ENCODE measurements at regions not wholly inside any gene's neighbourhood (a gene's known extent, or its start where the extent isn't known, plus 50 kb on each side); places are given as distances from the start of the nearest gene placed in this dataset.

DNA sequence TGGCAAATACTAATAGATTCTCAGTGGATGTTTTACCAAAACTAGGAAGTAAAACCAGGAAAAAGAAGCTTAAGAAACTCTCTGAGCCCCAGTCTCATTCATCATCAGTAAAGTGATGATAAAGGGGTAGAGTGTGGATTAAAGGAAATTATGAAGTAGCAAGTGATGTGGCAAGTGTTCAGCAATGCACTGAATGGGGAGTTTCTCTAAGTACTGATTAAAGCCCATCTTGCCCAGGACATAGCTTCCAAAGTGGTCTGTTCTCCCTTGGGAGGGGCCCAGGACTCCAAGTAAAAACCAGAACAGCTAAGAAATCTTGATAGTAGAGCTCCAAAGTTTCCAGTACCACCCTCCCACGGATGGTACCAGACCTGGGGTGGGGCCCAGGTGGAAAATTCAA lies 137.3 kb downstream of the WNT5A start:
- Histone ChIP-seq H3K27me3 (replicated peaks; ENCODE audit: insufficient read depth, low read length) (no peaks in the 10 kb centered on the region), H3K27ac (ENCODE audit: low read length) (no peak overlapping the region), H3K4me1 (ENCODE audit: low read length) (no peaks in the 10 kb centered on the region), H3F3A (ENCODE audit: insufficient read depth, low read length) (no peaks in the 10 kb centered on the region), H3K4me2 (ENCODE audit: low read depth, low read length) (no peak overlapping the region), H3K9me2 (replicated peaks; ENCODE audit: insufficient read depth, low read length) (no peaks in the 10 kb centered on the region), H2AFZ (ENCODE audit: low read length) (no peak overlapping the region), H3K79me2 (ENCODE audit: low read length) (no peaks in the 10 kb centered on the region), H3K9ac (ENCODE audit: low read length) (no peak overlapping the region), H3K9me3 (replicated peaks; ENCODE audit: insufficient read depth, low read length) (no peaks in the 10 kb centered on the region), H3K36me3 (replicated peaks; ENCODE audit: insufficient read depth, low read length) (no peaks in the 10 kb centered on the region), H3K4me3 (ENCODE audit: low read length) (no peak overlapping the region), H4K20me1 (ENCODE audit: insufficient read depth, low read length) (no peaks in the 10 kb centered on the region)
- TF ChIP-seq CTCF (IDR thresholded peaks at IDR 0.05; ENCODE audit: low read length), result no peak
- TF ChIP-seq EZH2 (optimal IDR thresholded peaks at IDR 0.05; ENCODE audit: low read depth, low read length), result no peak
- no peak for TF ChIP-seq EZH2phosphoT487 (IDR thresholded peaks at IDR 0.05; ENCODE audit: low read length)
- no peak for DNase-seq

DNA sequence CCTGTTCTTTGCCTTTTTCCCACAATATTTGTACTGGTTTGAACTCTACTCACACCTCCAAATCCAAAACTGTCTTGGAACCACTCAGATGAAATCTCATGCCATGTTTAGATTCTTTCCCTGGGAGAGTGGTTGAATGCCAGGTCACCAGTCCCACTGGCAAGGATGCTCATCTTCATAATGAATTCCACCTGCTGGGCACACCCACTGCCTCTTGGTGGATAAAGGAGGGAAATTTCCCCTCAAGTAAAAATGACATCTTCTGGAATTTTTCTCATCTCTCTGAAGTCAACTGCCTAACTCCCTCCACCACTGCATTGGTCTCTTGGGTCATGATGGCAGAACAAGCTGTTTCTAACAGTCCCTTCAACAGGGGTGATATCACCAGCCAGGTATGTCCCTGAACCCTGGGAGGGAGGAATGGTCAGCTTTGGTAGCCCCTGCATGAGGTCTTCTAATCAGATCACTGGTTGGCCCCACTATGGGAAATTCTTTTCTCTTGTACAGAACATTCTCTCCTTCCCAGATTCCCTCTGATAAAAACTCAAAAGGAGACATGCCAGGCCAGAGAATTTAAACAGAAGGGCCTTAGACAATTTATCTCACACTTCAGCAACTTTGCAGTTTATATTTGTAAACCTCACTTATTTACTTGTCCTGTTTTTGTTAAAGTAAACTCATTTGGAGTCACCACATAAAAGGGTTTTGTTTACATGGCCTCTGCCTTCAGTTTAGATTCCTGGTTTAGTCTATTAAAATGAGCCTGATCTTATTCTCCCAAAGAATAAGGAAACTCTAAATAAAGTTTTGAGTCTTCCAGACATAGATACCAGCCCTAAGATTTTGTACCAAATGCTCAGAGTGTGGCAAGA lies 143.4 kb downstream of the WNT5A start:
- Histone ChIP-seq H3K9me3 (replicated peaks; ENCODE audit: insufficient read depth, low read length) (no peaks in the 10 kb centered on the region), H3K4me2 (ENCODE audit: low read depth, low read length) (no peak overlapping the region), H3K4me1 (ENCODE audit: low read length) (no peaks in the 10 kb centered on the region), H3K9me2 (replicated peaks; ENCODE audit: insufficient read depth, low read length) (no peaks in the 10 kb centered on the region), H3K27me3 (replicated peaks; ENCODE audit: insufficient read depth, low read length) (no peaks in the 10 kb centered on the region), H3K9ac (ENCODE audit: low read length) (no peak overlapping the region), H3K36me3 (replicated peaks; ENCODE audit: insufficient read depth, low read length) (no peaks in the 10 kb centered on the region), H3K27ac (ENCODE audit: low read length) (no peak overlapping the region), H4K20me1 (ENCODE audit: insufficient read depth, low read length) (no peaks in the 10 kb centered on the region), H2AFZ (ENCODE audit: low read length) (no peak overlapping the region), H3F3A (ENCODE audit: insufficient read depth, low read length) (no peaks in the 10 kb centered on the region), H3K4me3 (ENCODE audit: low read length) (no peak overlapping the region), H3K79me2 (ENCODE audit: low read length) (no peaks in the 10 kb centered on the region)
- TF ChIP-seq CTCF (IDR thresholded peaks at IDR 0.05; ENCODE audit: low read length) (no peak), EZH2 (optimal IDR thresholded peaks at IDR 0.05; ENCODE audit: low read depth, low read length) (no peak), EZH2phosphoT487 (IDR thresholded peaks at IDR 0.05; ENCODE audit: low read length) (no peak)
- no peak for DNase-seq

GRCh38 chr3:55341502-55342031 lies 145.5 kb downstream of the WNT5A start:
- Histone ChIP-seq H3K9ac (ENCODE audit: low read length) (no peak overlapping the region), H3K9me3 (replicated peaks; ENCODE audit: insufficient read depth, low read length) (no peaks in the 10 kb centered on the region), H3K27ac (ENCODE audit: low read length) (no peak overlapping the region), H3K4me3 (ENCODE audit: low read length) (no peak overlapping the region), H3K4me1 (ENCODE audit: low read length) (no peaks in the 10 kb centered on the region), H3K27me3 (replicated peaks; ENCODE audit: insufficient read depth, low read length) (no peaks in the 10 kb centered on the region), H3F3A (ENCODE audit: insufficient read depth, low read length) (no peaks in the 10 kb centered on the region), H3K4me2 (ENCODE audit: low read depth, low read length) (no peak overlapping the region), H4K20me1 (ENCODE audit: insufficient read depth, low read length) (no peaks in the 10 kb centered on the region), H3K79me2 (ENCODE audit: low read length) (no peaks in the 10 kb centered on the region), H2AFZ (ENCODE audit: low read length) (no peak overlapping the region), H3K9me2 (replicated peaks; ENCODE audit: insufficient read depth, low read length) (no peaks in the 10 kb centered on the region), H3K36me3 (replicated peaks; ENCODE audit: insufficient read depth, low read length) (no peaks in the 10 kb centered on the region)
- TF ChIP-seq EZH2phosphoT487 (IDR thresholded peaks at IDR 0.05; ENCODE audit: low read length), result no peak
- TF ChIP-seq EZH2 (optimal IDR thresholded peaks at IDR 0.05; ENCODE audit: low read depth, low read length), result no peak
- TF ChIP-seq CTCF (IDR thresholded peaks at IDR 0.05; ENCODE audit: low read length), result no peak
- DNase-seq, result no peak
